Activated T-cell treated with anti-CD3 and anti-CD28 coated beads, Interleukin-2, amount 50 U/mL, for 4 hours (primary cell): ENCODE measurements at regions not wholly inside any gene's neighbourhood (a gene's known extent, or its start where the extent isn't known, plus 50 kb on each side); places are given as distances from the start of the nearest gene placed in this dataset.

ENCODE experiments used
- ATAC-seq, 2 donors: fragments of 200-7000 bp; cut with Tn5 transposase; one replicate each; pipeline ENCODE4 v1.10.0; 2021
- DNase-seq: peaks from one replicate; pipeline ENCODE4 v3.0.0-alpha.2; 2020
- H3K27me3 Mint-ChIP-seq: one replicate; pipeline ENCODE4 v1.8.0; 2021; ENCODE audit warnings: low read depth, mixed read lengths
- H3K36me3 Mint-ChIP-seq: one replicate; pipeline ENCODE4 v1.8.0; 2022; ENCODE audit warnings: mixed read lengths; ENCODE audit not compliant: insufficient read depth
- H3K4me1 Mint-ChIP-seq: one replicate; pipeline ENCODE4 v1.8.0; 2021; ENCODE audit warnings: low read depth, mixed read lengths
- H3K4me3 Mint-ChIP-seq: one replicate; pipeline ENCODE4 v1.8.0; 2021; ENCODE audit warnings: mild to moderate bottlenecking, moderate library complexity, mixed read lengths
- H3K9me3 Mint-ChIP-seq: one replicate; pipeline ENCODE4 v1.8.0; 2021; ENCODE audit warnings: mixed read lengths

DNA sequence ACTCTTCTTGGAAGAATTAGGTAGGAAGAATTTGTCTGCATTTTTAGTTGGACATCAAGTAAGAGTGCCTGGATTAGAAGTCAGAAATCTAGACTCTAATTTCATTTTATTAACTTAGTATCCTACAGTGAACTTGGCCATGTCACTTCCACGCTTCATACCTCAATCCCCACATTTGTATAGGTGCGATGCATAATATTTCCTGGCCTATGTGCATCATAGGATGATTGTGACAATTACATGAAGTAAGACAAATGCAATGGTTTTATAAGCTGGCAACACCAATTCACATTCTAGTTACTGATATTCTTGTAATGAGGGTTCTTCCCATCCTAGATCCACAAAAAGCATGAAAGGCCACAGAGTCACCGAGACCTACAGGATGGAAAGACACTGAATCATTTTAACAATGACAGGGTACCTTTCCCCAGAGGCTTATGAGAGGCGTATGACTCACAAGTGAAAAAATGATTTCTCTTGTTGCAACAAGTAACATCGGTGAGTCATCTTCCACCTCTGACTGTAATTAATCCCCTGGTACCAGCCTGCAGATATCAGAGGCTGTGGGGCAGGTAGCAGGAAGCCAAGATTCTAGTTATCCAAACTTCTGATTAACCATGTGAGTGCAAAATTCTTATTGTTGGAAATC is 56.0 kb upstream of the OR5AK2 start:
- H3K4me1 Mint-ChIP-seq = no peaks in the 10 kb centered on the region
- H3K36me3 Mint-ChIP-seq = no peaks in the 10 kb centered on the region
- DNase-seq (no peak), ATAC-seq (peak; percentile 18 to 32)
- no peak overlapping the region for H3K4me3 Mint-ChIP-seq
- peaks cover 19% of the 10 kb centered on the region for H3K9me3 Mint-ChIP-seq
- no peaks in the 10 kb centered on the region for H3K27me3 Mint-ChIP-seq

DNA sequence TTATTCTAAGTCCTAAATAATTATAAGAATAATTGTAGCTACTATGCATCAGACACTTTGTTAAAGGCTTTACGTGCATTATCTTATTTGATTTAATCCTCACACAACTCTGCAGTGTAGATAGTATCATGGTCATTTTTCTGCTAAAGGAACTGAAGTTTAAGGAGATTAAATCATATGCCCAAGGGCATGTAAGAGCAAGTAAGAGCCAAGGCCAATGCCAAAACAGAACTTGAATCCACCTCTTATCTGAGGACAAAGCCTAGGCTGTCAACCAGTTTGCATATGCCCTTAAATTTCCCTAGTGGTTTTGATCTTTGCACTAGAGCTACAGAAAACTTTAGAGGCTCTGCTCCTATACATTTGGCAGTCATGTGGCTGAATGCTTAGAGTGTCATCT is 65.6 kb upstream of the OR5AK2 start:
- ATAC-seq = no peak

GRCh38 chr11:56922421-56922820 is 66.3 kb upstream of the OR5AK2 start:
- Mint-ChIP-seq H3K4me1 (no peaks in the 10 kb centered on the region), H3K36me3 (no peaks in the 10 kb centered on the region), H3K4me3 (no peak overlapping the region), H3K9me3 (peaks cover 11% of the 10 kb centered on the region), H3K27me3 (no peaks in the 10 kb centered on the region)
- ATAC-seq (no peak), DNase-seq (no peak)

More for the DNA sequence above, 65.6 kb upstream of the OR5AK2 start:
- no peak for DNase-seq
- Mint-ChIP-seq H3K4me3 (no peak overlapping the region), H3K4me1 (no peaks in the 10 kb centered on the region), H3K9me3 (peaks cover 11% of the 10 kb centered on the region), H3K36me3 (no peaks in the 10 kb centered on the region), H3K27me3 (no peaks in the 10 kb centered on the region)

- no peak overlapping the region for H3K4me3 Mint-ChIP-seq
- no peak for DNase-seq
- no peaks in the 10 kb centered on the region for H3K4me1 Mint-ChIP-seq
- no peaks in the 10 kb centered on the region for H3K27me3 Mint-ChIP-seq
- no peaks in the 10 kb centered on the region for H3K36me3 Mint-ChIP-seq
- H3K9me3 Mint-ChIP-seq = peaks cover 11% of the 10 kb centered on the region
- no peak for ATAC-seq
These were observed 70.9 kb upstream of the OR5AK2 start for GRCh38 chr11:56917708-56918400.

DNA sequence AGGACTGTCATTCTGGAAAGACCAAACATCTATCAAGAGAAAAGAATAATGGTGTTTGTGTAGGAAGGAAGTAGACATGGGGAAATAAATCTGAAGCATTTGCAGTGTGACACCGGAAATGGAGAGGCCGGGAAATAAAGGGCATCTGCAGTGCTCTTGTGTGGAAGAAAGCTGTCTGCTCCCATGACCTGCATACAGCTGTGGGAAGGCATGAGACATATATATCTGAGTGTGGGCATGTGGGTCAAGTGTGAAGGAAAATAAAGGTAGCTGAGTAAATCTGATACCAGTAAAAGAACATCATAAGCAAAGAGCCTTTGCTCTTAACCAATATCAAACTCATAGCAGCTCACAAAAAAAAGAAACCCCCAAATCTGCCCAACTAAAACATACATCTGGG is 72.1 kb upstream of the OR5AK2 start:
- no peaks in the 10 kb centered on the region for H3K27me3 Mint-ChIP-seq
- peaks cover 7% of the 10 kb centered on the region for H3K9me3 Mint-ChIP-seq
- H3K4me1 Mint-ChIP-seq = no peaks in the 10 kb centered on the region
- no peak for ATAC-seq
- no peak for DNase-seq
- H3K36me3 Mint-ChIP-seq = no peaks in the 10 kb centered on the region
- no peak overlapping the region for H3K4me3 Mint-ChIP-seq

GRCh38 chr11:56916162-56916561 is 72.6 kb upstream of the OR5AK2 start:
- H3K9me3 Mint-ChIP-seq = peaks cover 5% of the 10 kb centered on the region
- DNase-seq (no peak), ATAC-seq (no peak)
- no peak overlapping the region for H3K4me3 Mint-ChIP-seq
- no peaks in the 10 kb centered on the region for H3K36me3 Mint-ChIP-seq
- H3K27me3 Mint-ChIP-seq = no peaks in the 10 kb centered on the region
- H3K4me1 Mint-ChIP-seq = no peaks in the 10 kb centered on the region

DNA sequence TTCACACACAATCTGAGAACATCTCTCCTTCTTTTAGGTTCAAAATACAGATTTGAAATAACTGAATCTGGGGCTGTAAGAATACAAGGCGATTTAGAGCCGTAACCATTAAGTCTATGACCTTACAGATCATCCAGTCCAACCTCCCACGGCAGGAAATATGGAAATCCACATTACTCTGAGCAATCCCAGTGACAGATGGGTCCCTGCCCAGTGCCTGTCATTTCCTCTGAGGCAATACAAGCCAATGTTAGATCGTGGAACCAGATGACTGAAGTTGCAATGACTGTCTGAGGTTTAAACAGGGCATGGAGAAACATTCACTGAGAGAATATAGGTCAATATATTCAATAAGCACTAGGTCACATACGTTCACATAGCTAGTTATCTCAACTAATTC is 77.4 kb upstream of the OR5AK2 start:
- Mint-ChIP-seq H3K36me3 (no peaks in the 10 kb centered on the region), H3K9me3 (no peaks in the 10 kb centered on the region), H3K4me1 (no peaks in the 10 kb centered on the region), H3K27me3 (no peaks in the 10 kb centered on the region), H3K4me3 (no peak overlapping the region)
- DNase-seq (no peak), ATAC-seq (no peak)

- Mint-ChIP-seq H3K36me3 (no peaks in the 10 kb centered on the region), H3K4me3 (no peak overlapping the region), H3K9me3 (no peaks in the 10 kb centered on the region), H3K4me1 (no peaks in the 10 kb centered on the region), H3K27me3 (no peaks in the 10 kb centered on the region)
- DNase-seq (no peak), ATAC-seq (no peak)
These were observed 77.9 kb upstream of the OR5AK2 start for GRCh38 chr11:56910785-56911184.

- ATAC-seq = no peak
- Mint-ChIP-seq H3K27me3 (no peaks in the 10 kb centered on the region), H3K9me3 (no peaks in the 10 kb centered on the region), H3K4me3 (no peak overlapping the region), H3K36me3 (no peaks in the 10 kb centered on the region), H3K4me1 (no peaks in the 10 kb centered on the region)
- DNase-seq = no peak
These were observed 78.5 kb upstream of the OR5AK2 start for GRCh38 chr11:56910046-56910773.

- H3K4me1 Mint-ChIP-seq = no peaks in the 10 kb centered on the region
- no peaks in the 10 kb centered on the region for H3K9me3 Mint-ChIP-seq
- DNase-seq (no peak), ATAC-seq (no peak)
- no peaks in the 10 kb centered on the region for H3K27me3 Mint-ChIP-seq
- no peaks in the 10 kb centered on the region for H3K36me3 Mint-ChIP-seq
- no peak overlapping the region for H3K4me3 Mint-ChIP-seq
These were observed 79.2 kb upstream of the OR5AK2 start for GRCh38 chr11:56909563-56909962.

- H3K36me3 Mint-ChIP-seq = no peaks in the 10 kb centered on the region
- no peak for DNase-seq
- no peaks in the 10 kb centered on the region for H3K4me1 Mint-ChIP-seq
- no peak overlapping the region for H3K4me3 Mint-ChIP-seq
- no peaks in the 10 kb centered on the region for H3K9me3 Mint-ChIP-seq
- no peak for ATAC-seq
- H3K27me3 Mint-ChIP-seq = no peaks in the 10 kb centered on the region
These were observed 79.6 kb upstream of the OR5AK2 start for GRCh38 chr11:56909080-56909479.

GRCh38 chr11:56906683-56907148 is 82.0 kb upstream of the OR5AK2 start:
- DNase-seq = no peak
- Mint-ChIP-seq H3K36me3 (no peaks in the 10 kb centered on the region), H3K4me1 (no peaks in the 10 kb centered on the region), H3K4me3 (no peak overlapping the region), H3K9me3 (no peaks in the 10 kb centered on the region), H3K27me3 (no peaks in the 10 kb centered on the region)
- ATAC-seq = no peak

DNA sequence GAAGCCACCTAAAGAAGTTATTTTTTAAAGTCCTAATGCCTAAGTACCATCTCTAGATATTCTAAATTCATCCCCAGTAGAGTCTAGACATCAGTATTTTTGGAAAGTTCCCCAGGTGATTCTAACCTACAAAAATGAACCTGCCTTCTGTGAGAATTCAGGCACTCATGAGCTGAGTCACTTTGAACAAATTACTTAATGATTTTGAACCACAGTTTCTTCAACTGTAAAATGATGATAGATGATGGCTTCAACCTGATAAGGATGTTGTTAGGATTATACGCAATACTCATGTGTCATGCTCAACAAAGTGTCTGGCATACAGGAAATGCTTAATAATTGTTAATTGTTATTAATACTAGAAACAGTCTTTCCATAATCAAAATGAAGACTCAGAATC is 82.8 kb upstream of the OR5AK2 start:
- H3K4me3 Mint-ChIP-seq = no peak overlapping the region
- no peaks in the 10 kb centered on the region for H3K27me3 Mint-ChIP-seq
- H3K9me3 Mint-ChIP-seq = no peaks in the 10 kb centered on the region
- H3K4me1 Mint-ChIP-seq = no peaks in the 10 kb centered on the region
- no peak for ATAC-seq
- DNase-seq = no peak
- no peaks in the 10 kb centered on the region for H3K36me3 Mint-ChIP-seq

DNA sequence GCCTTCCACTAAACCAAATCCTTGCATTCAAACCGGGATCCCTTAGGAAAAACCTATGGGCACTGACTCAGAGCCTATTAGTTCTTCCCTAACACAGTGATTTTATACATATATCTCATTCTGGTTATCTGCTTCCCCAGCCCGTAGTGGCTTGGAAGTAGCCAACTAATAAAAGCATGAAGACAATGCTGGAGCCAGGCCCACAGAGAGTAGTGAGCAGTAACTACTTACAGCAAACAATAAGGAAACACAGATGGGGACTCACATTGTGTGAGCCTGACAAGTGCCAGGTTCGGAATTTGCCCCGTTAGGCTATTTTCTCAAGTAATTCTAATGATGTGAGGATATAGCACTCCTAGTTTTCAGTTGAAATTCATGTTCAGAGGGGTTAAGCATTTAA is 83.3 kb upstream of the OR5AK2 start:
- no peak overlapping the region for H3K4me3 Mint-ChIP-seq
- H3K9me3 Mint-ChIP-seq = no peaks in the 10 kb centered on the region
- H3K36me3 Mint-ChIP-seq = no peaks in the 10 kb centered on the region
- DNase-seq (no peak), ATAC-seq (no peak)
- no peaks in the 10 kb centered on the region for H3K4me1 Mint-ChIP-seq
- no peaks in the 10 kb centered on the region for H3K27me3 Mint-ChIP-seq

DNA sequence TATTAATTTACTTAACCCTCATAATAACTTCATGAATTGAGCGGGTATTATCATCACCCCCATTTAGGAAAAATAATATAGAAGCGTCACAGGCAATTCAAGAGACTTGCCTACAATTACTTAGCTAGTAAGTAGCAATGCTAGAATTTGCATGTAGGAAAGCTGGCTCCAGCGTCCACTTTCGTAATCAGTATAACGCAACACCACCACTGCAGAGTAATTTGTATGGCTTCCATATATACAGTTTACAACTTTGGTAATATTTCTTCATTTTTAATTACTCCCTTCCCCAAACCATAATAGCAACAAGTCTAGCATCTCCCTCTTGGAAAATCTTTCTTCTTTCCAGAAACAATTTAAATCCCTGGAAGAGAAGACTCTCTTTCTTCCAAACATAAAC is 89.9 kb upstream of the OR5AK2 start:
- no peaks in the 10 kb centered on the region for H3K36me3 Mint-ChIP-seq
- H3K4me3 Mint-ChIP-seq = no peak overlapping the region
- H3K4me1 Mint-ChIP-seq = no peaks in the 10 kb centered on the region
- no peaks in the 10 kb centered on the region for H3K9me3 Mint-ChIP-seq
- DNase-seq (no peak), ATAC-seq (no peak)
- H3K27me3 Mint-ChIP-seq = no peaks in the 10 kb centered on the region
